GM18519 (cell line): ENCODE measurements at regions not wholly inside any gene's neighbourhood (a gene's known extent, or its start where the extent isn't known, plus 50 kb on each side); places are given as distances from the start of the nearest gene placed in this dataset.
"Not testable (repeated sequence)": the region's sequence is repeated elsewhere in the genome, so short reads cannot be mapped to it uniquely, and the experiment has no call there.

ENCODE experiments used
- ATAC-seq: cut with Tn5 transposase; IDR thresholded peaks from one replicate; pipeline ENCODE4 v1.9.1; 2021; ENCODE audit warnings: mild to moderate bottlenecking, moderate library complexity; ENCODE audit not compliant: unreplicated experiment, low FRiP score

- no peak for ATAC-seq
Measured at GRCh38 chr6:56727097-56727850, 84.6 kb upstream of the DST start.

DNA sequence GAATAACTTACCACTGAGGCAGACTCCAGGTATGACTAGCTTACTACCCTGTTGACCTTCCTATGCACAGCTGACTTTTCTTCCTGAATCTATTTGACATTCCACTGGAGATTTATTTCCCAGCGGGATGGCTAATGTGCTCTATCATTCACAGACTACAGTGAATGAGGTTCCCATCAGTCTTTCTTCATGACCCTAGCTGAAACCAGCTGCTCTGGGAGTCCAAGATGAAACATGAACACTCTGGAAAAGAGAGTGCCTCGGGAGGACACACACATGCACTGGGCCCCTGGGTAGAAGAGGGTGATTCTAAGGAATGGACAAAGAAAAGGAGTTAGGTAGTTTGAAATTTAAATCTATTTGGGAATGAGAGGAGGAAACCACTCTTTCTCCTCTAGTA lies 82.6 kb upstream of the DST start:
- no peak for ATAC-seq

GRCh38 chr6:56724455-56724854 lies 81.8 kb upstream of the DST start:
- ATAC-seq = no peak

- no peak for ATAC-seq
Measured at GRCh38 chr6:56720882-56721281, 78.2 kb upstream of the DST start.

DNA sequence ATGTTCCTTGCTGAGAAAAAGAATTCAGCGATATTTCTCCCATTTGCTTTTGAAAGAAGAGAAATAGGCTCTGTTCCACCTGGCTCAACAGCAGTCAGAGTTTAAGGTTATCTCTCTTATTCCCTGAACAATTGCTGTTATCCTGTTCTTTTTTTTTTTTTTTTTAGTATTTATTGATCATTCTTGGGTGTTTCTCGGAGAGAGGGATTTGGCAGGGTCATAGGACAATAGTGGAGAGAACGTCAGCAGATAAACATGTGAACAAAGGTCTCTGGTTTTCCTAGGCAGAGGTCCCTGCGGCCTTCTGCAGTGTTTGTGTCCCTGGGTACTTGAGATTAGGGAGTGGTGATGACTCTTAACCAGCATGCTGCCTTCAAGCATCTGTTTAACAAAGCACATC lies 77.5 kb upstream of the DST start:
- ATAC-seq = not testable (repeated sequence)

DNA sequence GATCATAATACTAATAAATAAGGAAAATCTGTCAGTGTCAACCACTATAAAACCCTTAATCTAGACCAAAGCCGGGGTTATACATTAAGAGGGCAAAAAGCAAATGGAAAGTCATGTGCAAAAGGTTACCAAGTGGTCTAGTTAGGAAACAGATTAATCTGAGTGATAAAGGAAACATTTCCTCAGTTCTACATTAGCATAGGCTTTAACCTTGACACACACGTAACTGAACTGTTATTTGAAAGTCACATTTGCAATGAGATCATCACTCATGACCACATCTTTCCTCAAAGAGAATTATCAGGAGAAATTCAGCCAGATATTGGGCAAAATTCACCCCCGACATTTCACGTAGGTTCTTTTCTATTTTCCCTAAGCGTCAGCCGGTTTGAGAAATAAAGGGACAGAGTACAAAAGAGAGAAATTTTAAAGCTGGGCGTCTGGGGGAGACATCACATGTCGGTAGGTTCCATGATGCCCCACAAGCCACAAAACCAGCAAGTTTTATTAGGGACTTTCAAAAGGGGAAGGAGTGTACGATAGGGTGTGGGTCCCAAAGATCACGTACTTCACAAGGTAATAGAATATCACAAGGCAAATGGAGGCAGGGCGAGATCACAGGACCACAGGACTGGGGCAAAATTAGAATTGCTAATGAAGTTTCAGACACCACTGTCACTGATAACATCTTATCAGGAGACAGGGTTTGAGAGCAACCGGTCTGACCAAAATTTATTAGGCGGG lies 76.8 kb upstream of the DST start:
- not testable (repeated sequence) for ATAC-seq

- ATAC-seq = no peak
Measured at GRCh38 chr6:56718236-56718635, 75.5 kb upstream of the DST start.

- no peak for ATAC-seq
Measured at GRCh38 chr6:56716229-56716628, 73.5 kb upstream of the DST start.

DNA sequence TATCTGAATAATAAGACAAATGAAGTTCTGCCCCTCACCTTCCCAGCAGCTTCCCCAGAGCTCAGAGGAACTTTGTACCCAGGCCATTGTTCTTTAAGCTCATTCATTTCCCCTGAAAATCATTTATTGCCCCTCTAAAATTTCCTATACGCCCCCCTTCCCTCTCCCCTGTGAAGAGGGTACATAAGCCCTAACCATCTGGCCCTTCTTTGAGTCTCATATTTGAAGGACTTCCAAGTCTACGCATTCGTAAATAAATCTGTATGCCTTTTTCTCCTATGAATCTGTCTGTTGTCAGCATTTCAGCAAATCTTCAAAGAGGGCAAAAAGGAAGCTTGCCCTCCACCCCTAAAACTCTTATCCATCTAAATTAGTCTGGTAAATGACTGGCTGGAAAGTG lies 73.1 kb upstream of the DST start:
- ATAC-seq = no peak

DNA sequence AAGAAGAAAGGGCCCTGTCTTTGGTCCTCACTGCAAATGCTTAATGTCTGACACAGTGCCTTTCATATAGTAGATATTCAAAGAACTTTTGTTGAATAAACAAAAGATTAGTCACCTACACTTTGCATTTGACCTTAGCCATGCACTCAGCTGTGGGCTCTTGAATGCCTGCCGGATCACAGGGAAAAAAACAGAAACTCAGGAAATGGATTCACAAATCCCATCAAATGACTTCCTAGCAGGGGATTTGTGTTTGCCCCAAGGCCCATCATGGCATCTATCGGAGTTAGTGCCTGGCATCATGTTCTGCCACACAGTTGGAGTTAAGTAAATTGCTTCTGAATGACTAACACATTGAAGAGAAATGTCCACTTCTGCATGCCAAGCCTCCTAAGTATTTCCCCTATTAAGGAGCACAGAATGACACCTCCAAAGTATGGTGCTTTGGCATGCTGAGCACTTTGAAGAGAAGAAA lies 72.3 kb upstream of the DST start:
- ATAC-seq = no peak

DNA sequence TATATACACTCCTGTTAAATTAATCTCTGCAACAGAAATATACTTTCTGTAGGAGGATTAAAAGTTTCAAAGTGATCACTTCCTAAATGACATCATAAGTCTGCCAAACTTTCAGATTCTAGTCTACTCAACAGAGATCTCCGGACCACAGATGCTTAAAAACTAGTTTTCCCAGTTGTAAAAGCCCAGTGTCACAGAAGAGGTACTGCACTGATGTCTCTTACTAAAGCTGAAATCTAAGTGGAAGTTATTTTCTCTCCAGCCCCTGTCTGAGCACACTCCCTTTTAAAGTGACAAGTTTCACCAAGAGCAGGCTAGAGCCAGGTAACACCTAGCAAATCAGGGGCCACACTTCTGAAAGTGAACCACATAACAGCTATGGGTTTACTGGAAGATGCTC lies 71.6 kb upstream of the DST start:
- ATAC-seq = no peak

DNA sequence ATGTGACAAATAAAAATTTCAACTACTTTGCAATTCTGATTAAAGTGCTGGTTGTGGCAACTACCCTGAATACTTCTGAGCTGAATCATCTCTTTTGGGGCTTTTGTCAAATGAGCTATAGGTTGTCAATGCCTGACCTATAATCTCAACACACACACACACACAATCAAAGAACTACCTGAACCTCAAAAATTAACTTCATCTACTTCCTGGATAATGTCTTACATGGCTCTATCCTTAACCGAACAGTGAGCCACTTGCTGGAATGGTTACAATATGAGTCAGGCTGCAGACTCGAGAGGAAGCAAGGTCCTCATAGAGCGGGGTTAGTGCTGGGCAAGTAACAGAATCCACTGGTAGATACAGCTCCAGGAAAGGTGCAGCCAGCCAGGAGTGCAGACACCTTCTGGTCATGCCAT lies 70.6 kb upstream of the DST start:
- ATAC-seq = no peak

GRCh38 chr6:56710967-56711366 lies 68.3 kb upstream of the DST start:
- ATAC-seq = no peak

DNA sequence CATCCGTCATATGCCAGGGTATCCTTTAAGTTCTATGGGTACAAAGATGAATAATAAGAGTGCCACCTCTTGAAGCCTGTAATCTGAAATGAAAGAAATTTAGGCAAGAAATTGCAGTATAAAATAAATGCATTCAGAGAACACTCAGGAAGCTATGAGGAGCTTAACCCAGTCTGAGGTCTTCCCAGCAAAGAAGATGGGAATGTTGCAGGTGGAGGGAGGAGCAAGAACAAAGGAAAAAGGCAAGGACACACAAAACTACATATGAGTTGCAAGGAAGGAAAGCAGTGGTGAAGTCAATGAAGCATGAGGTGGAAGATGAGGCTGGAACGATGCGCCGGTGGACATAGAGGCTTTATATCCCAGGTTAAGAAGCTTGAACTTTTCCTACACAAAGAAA lies 67.0 kb upstream of the DST start:
- ATAC-seq = no peak

DNA sequence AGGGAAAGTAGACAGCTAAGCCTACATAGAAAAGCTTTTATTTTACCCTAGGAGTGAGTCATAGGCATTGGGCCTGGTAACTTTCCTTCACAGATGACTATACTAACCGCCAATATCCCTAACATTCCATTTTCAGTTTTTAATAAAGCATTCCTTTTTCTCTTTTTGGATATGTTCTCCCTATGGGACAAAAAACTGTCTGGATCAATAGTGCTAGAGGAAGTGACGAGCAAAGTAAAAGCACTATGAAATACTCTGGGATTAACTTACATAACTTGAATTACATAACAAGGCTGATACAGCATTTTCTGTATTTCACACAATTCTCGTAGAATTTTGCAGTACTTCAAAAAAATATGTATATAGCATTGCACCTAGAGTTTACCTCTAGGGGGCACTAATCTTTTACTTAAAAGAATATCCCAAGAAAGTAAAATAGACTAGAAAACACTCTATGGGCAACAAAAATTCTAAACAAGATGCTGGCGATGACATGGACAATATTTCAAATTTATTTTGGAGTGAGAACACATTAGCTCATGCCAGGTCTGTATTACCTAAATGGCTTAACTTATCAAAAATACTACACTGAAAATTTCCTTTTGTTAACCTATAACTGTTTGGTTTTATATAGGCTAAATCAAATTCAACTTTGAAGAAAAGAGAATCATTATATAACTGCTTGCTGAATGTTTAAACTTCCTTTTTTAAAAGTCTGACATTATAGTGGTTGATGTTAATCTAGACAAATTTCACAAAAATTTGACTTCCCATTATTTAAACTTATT lies 66.3 kb upstream of the DST start:
- no peak for ATAC-seq

DNA sequence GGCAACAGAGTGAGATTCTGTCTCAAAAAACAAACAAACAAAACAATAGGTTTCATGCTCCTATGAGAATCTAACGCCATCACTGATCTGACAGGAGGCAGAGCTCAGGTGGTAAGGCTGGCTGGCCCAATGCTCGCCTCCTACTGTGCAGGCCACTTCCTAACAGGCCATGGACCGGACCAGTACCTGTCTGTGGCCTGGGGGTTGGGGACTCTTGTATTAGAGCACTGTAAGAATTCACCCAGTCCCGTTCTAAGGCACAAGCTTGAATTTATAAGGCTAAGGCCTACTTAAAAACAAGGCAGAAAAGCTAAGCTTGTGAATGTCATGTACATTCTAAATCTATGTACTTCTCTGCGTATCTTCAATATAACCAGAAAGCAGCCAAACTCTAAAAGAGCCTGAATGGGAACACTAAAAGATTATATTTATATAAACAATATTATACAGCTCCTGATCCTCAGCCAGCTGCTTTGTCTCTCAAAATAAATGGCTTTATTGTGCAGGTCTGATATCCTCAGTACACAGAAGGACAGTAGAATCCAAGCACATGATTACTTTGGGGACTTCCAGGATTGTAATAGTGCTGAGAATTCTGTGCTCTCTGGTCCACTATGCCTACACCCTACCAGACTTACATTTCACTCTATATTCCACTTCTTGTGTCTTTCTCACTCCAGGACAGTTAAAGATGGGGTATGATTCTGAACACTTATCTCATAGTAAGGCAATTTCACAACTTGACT lies 64.5 kb upstream of the DST start:
- no peak for ATAC-seq

DNA sequence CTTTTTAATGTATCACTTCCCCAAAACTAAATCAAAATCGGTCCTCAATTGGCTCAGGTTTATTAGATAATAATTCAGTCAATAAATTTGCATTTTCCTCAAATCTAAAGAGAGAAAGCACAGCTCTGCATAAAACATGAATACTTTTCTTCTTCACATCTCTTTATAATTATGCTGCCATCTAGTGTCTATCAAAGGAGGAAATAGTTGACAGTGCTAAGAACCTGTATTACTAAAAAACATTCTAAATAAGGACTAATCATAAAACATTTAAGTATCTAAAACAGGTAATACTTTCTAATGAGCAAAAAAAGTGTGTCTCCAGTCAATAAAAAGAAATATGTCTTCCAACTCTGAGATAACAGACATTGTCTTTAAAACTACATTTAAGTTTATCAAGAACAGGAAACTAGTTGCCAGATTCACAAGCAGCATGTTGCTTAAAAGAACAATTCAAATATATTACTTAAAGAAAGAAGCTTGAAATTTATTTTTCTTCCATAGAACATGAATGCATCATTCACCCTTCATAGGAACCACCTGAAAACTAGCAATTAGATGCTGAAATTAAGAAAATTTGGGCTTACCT lies 56.5 kb upstream of the DST start:
- ATAC-seq = no peak

DNA sequence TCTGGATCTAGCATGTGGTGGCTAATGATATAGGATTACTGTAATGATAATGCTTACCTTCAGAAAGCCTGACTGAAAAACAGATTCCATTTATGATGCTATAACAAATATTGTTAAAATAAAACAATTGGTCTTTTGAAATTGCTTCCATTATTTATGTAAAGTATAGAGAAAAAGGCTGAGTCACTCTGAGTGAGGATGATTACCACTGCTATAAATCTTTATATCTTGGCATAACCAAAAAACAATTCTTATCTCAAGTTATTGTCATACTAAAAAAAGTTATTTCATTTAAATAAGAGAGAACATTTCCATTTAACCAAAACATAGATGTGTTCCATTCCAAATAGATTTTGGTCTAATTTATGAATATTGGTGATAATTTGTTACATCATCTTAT lies 53.0 kb upstream of the DST start:
- ATAC-seq = no peak

- no peak for ATAC-seq
Measured at GRCh38 chr6:56694002-56694401, 51.3 kb upstream of the DST start.

DNA sequence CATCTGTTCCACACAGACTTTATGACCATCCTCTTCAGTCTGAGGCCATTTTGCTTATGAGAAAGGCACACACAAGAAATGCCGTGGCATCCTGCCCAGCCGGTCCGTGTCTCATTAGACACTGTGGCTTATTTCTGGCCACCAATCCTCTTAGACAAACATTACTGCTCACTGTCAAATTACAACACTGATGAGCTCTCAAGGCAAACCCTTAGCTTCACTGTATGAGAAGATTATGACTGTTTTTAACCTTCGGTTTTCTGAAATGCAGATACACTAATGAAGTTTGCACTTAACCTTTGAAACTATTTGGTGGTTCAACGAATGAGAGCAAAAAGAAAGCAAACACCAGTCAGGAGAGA lies 50.5 kb upstream of the DST start:
- ATAC-seq = no peak
